HG03354 (cell line): ENCODE measurements at regions not wholly inside any gene's neighbourhood (a gene's known extent, or its start where the extent isn't known, plus 50 kb on each side); places are given as distances from the start of the nearest gene placed in this dataset.
"Not testable (repeated sequence)": the region's sequence is repeated elsewhere in the genome, so short reads cannot be mapped to it uniquely, and the experiment has no call there.

Experiments used
- ATAC-seq: cut with Tn5 transposase; IDR thresholded peaks from one replicate; pipeline ENCODE4 v1.9.1; 2021; ENCODE audit warnings: mild to moderate bottlenecking; ENCODE audit not compliant: unreplicated experiment, poor library complexity, severe bottlenecking

DNA sequence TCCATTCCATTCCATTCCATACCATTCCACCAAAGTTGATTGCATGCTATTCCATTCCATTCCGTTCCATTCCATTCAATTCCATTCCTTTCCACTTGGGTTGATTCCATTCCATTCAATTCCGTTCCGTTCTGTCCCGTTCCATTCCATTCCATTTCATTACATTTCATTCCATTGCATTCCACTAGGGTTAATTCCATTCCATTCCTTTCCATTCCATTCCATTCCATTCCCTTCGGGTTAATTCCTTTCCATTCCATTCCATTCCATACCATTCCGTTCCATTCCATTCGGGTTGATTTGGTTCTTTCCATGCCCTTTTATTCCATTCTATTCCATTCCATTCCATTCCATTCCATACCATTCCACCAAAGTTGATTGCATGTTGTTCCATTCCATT is 131.9 kb downstream of the CWH43 start:
- ATAC-seq, result not testable (repeated sequence)

DNA sequence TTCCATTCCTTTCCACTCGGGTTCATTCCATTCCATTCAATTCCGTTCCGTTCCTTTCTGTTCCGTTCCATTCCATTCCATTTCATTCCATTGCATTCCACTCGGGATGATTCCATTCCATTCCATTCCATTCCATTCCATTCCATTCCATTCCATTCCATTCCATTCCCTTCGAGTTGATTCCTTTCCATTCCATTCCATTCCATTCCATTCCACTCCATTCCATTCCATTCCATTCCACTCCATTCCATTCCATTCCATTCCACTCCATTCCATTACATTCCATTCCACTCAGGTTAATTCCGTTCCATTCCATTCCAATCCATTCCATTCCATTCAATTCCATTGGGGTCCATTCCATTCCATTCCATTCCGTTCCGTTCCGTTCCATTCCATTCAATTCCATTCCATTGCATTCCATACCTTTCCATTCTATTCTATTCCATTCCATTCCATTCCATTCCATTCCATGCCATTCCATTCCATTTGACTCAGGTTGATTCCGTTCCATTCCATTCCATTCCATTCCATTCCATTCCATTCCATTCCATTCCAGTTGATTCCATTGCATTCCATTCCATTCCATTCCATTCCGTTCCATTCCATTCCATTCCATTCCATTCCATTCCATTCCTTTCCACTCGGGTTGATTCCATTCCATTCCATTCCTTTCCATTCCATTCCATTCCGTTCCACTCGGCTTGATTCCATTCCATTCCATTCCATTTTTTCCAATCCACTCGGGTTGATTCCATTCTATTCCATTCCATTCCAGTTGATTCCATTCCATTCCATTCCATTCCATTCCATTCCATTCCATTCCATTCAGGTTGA is 132.5 kb downstream of the CWH43 start:
- peak; percentile 64 for ATAC-seq

GRCh38 chr4:49119345-49119744 is 133.3 kb downstream of the CWH43 start:
- ATAC-seq, result peak; percentile 5

DNA sequence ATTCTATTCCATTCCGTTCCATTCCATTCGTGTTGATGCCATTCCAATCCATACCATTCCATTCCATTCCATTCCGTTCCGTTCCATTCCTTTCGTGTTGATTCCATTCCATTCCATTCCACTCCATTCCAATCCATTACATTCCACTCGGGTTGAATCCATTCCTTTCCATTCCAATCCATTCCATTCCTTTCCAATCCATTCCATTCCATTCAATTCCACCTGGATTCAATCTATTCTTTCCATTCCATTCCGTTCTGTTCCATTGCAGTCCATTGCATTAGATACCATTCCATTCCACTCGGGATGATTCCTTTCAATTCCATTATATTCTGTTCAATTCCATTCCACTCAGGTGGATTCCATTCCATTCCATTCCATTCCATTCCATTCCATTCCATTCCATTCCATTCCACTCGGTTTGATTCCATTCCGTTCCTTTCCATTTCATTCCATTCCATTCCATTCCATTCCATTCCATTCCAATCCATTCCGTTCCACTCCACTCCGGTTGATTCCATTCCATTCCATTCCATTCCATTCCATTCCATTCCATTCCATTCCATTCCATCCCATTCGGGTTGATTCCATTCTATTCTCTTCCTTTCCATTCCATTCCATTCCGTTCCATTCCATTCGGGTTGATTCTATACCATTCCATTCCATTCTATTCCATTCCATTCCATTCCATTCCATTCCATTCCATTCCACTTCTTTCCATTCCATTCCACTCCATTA is 134.1 kb downstream of the CWH43 start:
- not testable (repeated sequence) for ATAC-seq

DNA sequence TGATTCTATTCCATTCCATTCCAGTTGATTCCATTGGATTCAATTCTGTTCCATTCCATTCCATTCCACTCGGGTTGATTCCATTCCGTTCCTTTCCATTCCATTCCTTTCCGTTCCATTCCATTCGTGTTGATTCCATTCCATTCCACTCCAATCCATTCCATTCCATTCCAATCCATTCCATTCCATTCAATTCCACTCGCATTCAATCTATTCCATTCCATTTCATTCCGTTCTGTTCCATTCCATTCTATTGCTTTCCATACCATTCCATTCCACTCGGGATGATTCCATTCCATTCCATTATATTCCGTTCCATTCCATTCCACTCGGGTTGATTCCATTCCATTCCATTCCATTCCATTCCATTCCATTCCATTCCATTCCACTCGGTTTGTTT is 134.7 kb downstream of the CWH43 start:
- not testable (repeated sequence) for ATAC-seq

GRCh38 chr4:49126443-49126842 is 140.4 kb downstream of the CWH43 start:
- not testable (repeated sequence) for ATAC-seq

GRCh38 chr4:49126858-49127257 is 140.8 kb downstream of the CWH43 start:
- ATAC-seq, result not testable (repeated sequence)

- not testable (repeated sequence) for ATAC-seq
Measured at GRCh38 chr4:49129385-49129784, 143.3 kb downstream of the CWH43 start.

- not testable (repeated sequence) for ATAC-seq
Measured at GRCh38 chr4:49129870-49130269, 143.8 kb downstream of the CWH43 start.

DNA sequence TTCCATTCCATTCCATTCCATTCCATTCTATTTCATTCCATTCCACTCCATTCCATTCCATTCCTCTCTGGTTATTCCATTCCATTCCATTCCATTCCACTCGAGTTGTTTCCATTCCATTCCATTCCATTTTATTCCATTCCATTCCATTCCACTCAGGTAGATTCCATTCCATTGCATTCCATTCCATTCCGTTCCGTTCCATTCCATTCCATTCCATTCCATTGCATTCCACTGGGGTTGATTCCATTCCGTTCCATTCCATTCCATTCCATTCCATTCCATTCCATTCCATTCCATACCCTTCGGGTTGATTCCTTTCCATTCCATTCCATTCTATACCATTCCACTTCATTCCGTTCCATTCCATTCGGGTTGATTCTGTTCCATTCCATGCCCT is 144.6 kb downstream of the CWH43 start:
- ATAC-seq, result not testable (repeated sequence)

DNA sequence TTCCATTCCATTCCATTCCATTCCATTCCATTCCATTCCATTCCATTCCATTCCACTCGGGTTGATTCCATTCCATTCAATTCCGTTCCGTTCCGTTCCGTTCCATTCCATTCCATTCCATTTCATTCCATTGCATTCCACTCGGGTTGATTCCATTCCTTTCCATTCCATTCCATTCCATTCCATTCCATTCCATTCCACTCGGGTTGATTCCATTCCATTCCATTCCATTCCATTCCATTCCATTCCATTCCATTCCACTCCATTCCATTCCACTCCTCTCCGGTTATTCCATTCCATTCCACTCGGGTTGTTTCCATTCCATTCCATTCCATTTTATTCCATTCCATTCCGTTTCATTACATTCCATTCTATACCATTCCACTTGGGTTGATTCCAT is 151.0 kb downstream of the CWH43 start:
- peak; percentile 61 for ATAC-seq

DNA sequence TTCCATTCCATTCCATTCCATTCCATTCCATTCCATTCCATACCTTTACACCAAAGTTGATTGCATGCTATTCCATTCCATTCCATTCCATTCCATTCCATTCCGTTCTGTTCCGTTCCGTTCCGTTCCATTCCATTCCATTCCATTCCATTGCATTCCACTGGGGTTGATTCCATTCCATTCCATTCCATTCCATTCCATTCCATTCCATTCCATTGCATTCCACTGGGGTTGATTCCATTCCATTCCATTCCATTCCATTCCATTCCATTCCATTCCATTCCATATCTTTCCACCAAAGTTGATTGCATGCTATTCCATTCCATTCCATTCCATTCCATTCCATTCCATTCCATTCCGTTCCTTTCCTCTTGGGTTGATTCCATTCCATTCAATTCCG is 151.9 kb downstream of the CWH43 start:
- not testable (repeated sequence) for ATAC-seq

DNA sequence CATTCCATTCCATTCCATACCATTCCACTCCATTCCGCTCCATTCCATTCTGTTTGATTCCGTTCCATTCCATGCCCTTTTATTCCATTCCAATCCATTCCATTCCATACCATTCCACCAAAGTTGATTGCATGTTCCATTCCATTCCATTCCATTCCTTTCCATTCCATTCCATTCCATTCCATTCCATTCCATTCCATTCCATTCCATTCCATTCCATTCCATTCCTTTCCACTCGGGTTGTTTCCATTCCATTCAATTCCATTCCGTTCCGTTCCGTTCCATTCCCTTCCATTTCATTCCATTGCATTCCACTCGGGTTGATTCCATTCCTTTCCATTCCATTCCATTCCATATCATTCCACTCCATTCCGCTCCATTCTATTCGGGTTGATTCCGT is 152.7 kb downstream of the CWH43 start:
- ATAC-seq, result not testable (repeated sequence)

- peak; percentile 41 for ATAC-seq
Measured at GRCh38 chr4:49139513-49139912, 153.4 kb downstream of the CWH43 start.

- ATAC-seq, result not testable (repeated sequence)
Measured at GRCh38 chr4:49140351-49140750, 154.3 kb downstream of the CWH43 start.

GRCh38 chr4:49141955-49142354 is 155.9 kb downstream of the CWH43 start:
- peak; percentile 40 for ATAC-seq

DNA sequence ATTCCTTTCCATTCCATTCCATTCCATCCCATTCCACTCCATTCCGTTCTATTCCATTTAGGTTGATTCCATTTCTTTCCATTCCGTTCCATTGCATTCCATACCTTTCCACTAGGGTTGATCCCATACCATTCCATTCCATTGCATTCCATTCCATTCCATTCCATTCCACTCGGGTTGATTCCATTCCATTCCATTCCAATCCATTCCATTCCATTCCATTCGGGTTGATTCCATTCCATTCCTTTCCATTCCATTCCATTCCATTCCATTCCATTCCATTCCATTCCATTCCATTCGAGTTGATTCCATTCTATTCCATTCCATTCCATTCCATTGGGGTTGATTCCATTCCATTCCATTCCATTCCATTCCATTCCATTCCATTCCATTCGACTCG is 161.1 kb downstream of the CWH43 start:
- peak; percentile 65 for ATAC-seq

- not testable (repeated sequence) for ATAC-seq
Measured at GRCh38 chr4:49147596-49147995, 161.5 kb downstream of the CWH43 start.

DNA sequence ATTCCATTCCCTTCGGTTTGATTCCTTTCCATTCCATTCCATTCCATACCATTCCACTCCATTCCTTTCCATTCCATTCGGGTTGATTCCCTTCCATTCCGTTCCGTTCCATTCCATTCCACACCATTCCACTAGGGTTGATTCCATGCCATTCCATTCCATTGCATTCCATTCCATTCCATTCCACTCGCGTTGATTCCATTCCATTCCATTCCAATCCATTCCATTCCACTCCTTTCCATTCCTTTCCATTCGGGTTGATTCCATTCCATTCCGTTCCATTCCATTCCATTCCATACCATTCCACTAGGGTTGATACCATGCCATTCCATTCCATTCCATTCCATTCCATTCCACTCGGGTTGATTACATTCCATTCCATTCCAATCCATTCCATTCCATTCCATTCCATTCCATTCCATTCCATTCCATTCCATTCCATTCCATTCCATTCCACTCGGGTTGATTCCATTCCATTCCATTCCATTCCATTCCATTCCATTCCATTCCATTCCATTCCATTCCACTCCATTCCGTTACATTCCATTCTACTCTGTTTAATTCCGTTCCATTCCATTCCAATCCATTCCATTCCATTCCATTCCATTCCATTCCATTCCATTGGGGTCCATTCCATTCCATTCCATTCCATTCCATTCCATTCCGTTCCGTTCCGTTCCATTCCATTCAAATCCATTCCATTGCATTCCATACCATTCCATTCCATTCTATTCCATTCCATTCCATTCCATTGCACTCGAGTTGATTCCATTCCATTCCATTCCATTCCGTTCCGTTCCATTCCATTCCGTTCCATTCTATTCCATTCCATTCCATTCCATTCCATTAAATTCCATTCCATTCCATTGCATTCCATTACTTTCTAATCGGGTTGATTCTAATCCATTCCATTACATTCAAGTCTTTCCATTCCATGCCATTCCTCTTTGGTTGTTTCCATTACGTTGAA is 163.2 kb downstream of the CWH43 start:
- peak; percentile 78 for ATAC-seq
